GM21447 (cell line): ENCODE measurements at regions not wholly inside any gene's neighbourhood (a gene's known extent, or its start where the extent isn't known, plus 50 kb on each side); places are given as distances from the start of the nearest gene placed in this dataset.

Experiments used
- ATAC-seq: cut with Tn5 transposase; IDR thresholded peaks from one replicate; pipeline ENCODE4 v1.9.1; 2021; ENCODE audit not compliant: unreplicated experiment

DNA sequence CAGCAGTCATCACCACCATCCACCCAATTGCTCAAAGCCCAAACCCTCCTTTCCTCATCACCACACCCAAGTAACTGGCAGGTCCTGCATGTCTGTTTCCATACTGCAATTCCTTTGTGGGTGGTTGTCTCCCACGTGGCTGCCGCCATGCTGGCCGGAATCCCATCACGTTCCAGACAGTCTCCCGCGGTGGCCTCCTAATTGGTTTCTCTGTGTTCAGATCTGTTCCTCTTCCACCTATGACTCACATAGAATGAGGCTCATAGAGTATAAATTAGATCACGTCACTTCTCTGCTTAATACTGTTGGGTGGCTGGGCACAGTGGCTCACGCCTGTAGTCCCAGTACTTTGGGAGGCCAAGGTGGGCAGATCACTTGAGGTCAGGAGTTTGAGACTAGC lies 813.0 kb downstream of the TYW1 start:
- ATAC-seq = no peak

DNA sequence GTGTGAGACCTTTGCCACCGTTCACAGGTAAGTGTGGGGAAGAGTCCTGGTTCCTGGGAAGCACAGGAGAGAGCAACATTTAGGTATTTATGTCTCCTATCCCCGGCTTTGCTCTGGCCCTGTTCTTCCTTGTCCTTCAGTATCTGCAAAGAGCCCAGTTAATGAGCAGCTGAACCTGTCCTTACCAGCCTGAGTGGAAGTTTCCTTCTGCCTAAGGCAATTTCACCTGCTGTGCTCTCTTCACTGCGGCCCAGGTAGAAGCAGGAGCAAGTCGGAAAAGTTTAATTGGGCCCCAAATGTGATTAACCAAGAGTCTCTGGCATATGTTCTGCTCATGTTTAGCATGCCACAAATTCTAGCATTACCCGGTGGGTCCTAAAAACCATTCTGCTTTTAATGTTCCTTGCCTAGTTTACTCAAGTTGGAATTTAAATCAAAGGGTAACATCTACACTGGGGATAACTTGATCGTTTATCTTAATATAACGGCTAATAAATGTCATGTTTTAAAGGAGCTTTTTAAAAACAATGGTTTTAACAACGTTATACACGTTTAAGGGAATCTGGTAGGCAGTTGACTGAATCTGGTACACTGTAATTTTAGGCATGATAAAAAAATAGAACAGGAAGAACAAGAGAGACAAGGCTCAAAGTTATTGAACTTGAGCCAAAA lies 817.1 kb downstream of the TYW1 start:
- ATAC-seq = no peak

DNA sequence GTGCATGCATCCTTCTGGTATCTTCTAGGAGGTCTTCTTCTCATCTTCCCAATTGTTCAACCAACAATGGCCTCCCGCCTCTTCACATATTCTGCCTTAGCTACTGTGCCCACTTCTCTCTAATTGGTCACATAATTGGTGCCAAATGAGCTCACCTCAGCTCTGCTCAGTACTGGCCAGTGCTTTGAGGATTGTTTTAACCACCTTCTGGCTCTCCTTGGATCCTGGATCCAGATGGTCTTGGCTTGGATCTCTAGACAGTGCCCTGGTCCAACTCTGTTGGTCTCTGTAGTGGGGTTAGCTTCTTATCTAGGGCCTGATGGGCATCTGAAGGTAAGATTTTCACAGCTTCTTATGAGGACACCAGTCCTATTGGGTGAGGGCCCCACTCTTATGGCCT lies 820.8 kb downstream of the TYW1 start:
- ATAC-seq = no peak

DNA sequence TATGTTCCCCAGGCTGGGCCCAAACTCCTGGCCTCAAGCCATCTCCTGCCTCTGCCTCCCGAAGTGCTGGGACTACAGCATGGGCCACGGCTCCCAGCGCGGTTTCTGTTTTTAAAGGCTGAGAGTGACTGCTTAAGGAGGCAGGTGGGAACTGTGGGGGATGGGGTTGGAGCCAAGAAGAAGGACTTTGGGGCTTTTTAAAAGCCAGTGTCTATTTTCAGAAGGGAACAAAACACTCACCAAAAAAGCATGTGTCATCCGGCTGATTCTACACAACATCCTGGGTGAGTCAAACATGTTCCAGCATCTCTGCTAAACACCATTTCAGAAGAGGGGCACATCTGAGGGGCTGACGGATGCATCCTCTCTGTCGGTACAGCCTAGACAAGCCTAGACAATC lies 824.5 kb downstream of the TYW1 start:
- no peak for ATAC-seq

DNA sequence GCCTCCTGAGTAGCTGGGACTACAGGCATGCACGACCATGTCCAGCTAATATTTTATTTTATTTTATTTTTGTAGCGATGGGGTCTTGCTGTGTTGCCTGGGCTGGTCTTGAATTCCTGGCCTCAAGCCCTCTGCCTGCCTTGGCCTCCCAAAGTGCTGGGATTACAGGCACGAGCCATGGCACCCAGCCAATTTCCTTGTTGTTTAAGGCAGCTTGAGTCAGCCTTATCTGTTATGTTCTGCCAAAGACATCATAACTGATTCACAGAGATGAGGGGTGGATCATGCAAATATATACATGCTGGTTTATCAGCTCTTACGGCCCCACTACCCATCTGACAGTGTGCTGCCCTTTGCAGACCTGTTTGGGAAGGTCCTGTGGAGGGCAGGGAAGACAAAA lies 826.7 kb downstream of the TYW1 start:
- no peak for ATAC-seq

DNA sequence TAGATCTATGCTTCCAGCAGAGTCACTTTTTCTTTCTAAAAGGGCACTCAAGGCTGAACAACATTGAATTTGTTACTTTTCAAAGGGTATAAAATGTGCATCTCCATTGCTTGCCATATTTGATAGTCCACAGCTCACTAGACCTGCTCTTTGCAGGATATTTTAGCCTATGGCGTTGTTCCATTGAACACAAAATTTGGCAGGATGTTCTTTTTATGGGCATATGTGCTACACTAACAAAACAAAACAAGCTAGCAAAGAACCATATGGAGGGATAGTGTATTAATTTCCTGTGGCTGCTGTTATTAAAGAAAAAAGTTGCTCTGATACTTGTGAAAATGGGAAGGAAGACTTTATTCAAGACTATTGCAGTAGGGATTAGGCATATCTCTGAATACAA lies 828.7 kb downstream of the TYW1 start:
- no peak for ATAC-seq

DNA sequence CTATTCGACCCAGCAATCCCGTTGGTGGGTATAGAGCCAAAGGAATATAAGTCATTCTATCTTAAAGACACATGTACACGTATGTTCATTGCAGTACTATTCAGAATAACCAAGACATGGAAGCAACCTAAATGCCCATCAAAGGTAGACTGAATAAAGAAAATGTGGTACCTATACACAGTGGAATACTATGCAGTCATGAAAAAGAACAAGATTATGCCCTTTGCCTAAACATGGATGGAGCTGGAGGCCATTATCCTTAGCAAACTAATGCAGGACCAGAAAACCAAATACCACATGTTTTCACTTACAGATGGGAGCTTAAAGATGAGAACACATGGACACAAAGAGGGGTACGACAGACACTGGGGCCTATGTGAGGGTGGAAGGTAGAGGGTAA lies 845.3 kb downstream of the TYW1 start:
- ATAC-seq = no peak

DNA sequence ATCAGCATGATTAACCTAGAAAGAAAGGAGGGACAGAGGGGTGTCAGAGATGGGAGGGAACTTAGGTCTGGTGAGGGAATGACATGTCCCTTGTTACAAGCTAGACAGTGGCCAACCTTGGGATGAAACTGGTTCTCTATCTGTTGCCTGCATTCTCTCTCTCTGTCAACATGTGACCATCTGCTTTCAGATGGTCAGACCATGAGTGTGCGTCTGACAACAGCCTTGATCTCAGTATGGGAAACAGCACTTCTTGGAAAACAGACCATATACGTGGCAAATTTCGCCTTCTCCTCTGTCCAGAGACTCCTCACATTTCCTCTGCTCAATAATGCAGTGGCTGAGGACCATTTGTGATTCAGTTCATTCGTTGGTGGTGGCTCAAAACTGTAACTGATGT lies 845.9 kb downstream of the TYW1 start:
- ATAC-seq = no peak

DNA sequence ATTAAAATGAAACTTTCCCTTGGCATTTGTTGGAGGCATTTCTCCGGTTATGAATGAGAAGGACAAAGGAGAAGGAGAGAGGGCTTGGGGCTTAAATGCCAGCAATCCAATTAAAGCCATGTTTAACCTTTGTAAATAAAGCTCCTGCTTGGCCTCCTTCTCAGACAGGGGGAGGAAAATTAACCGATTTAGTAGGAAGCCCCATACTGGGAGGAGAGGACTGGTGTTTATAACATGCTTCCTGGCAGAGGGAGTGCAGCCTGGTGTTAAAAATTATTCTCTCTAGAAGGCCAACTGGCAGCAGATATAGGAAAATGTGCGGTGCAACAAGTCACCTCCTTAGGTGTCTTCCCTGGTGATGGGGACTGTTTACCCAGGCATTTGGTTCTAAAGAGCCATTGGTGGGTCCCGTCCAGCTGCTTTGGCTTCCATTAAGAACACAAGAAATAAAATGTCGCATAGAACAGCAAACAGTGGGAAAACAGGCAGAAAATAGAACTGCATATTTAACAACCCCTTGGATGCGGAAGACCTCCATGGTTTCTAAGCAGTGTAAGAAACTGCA lies 846.5 kb downstream of the TYW1 start:
- ATAC-seq = no peak

DNA sequence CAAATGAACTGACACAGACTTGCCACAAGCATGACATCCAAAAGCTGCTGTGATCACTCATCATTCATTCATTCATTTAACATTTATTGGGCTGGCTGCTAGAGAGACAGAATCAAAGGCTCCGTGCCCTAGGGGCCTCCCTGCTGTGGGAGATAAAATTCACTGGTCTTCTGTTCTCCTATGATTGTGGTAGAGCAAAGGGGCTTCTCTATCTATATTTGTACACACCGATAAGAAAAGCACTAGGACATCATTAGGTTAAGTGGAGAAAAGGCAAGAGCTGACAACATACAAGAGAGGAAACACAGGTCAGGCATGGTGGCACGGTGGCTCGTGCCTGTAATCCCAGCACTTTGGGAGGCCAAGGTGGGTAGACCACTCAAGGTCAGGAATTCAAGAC lies 847.0 kb downstream of the TYW1 start:
- ATAC-seq = no peak

DNA sequence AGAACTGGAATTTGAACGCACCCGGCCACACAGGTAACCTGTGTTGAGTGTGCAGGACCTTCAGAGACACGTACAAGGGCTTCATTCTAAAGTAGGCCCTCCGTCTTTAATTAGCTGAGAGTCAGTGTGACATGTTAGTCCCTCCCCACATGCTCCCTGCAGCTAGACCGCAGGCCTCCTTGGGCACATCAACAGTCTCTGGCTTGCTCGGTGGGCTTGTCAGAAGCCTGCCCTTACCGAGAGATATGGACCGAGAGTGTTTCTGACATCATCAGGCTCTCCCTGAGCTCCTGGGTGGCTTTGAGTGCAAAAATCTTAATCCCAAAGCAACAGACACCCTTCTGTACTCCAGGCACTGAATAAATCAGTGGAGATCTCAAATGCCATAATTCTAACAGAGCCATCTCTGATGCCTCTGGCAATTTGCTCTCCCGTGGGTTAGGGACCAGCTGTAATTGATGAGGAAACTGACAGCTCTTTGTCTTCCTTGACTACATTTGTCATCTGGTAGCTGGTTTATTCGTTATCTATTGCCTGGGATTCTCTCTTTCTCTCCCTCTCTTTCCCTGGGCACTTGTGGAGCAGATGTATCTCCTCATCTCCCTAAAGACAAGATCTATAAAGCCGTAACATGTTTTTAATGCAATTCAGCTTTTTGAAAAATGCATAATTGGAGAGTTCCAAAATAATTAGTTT lies 850.6 kb downstream of the TYW1 start:
- ATAC-seq = no peak

DNA sequence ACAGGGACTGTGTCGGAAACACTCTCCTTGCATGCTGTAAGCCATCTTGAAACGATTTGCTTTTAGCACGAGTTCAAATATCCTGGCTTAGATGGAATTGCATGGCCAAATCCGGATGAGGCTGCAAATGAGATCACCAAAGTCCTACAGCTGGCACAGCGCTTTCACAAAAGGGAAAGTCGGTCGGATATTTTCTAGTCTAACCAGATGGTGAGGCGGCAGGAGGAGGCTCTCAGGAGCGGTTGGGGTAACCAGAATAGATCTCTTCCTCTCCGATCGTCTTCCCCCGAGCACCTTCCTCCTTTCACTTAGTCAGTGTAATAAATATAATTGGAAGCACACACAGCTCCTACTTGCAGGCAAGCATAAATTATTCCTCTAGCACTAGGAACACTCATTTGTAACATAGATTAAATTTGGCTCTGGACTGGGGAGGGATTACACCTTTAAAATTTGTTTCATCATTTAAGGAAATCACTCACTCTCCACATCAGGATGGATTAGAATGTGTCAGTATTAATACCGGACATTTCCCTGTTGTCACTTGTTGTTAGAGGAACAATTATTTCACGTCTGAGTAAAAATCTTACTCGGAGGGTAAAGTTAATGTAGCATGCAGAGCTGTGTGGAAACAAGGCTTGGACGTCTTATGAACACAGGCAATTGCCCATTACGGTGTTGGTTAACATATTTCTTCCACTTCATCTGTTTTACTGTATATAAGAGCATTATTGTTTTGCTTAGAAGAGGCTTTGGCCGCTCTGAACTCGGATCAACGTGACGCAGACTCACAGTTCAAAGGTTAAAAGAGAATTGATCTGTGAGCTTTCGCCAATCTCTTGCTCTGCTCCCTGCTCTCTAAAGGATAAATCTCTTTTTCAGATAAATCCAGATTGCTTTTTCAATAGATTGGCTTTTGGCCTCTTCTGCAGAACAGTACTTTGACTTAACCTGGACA lies 857.9 kb downstream of the TYW1 start:
- ATAC-seq = no peak

DNA sequence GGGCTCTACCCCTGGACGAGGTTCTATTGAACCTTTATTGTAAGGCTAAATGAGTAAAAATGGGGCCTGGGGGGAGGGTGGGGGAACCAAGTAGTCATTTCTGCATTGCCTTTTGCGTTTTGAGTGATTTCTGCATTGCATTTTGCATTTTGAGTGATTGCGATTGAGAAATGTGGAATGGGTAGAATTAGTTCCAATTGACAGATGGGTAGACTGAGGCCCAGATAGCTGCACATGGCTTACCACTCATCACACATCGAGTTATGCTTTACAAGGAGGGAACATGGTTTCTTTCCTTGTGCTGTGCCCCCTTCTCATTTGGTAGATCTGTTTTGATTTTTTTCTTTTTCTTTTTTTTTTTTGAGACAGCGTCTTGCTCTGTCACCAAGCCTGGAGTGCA lies 858.7 kb downstream of the TYW1 start:
- ATAC-seq = no peak

DNA sequence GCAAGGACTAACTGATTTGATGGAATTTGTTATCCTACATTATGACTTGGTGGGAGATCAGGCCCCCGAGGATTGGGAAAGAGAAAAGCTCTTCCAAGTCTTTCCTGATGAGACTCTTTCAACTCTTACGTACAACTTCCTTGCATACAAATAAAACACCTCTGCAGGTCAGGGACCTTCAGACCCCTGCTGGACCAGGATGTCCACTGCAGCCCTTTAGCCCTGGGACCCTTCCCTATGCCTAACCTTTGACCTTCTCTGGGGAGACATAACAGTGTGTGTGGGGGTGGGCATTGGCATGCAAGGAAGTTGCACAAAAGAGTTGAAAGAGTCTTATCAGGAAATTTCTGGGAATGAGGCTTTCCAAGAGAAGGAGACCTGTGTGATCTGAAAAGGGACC lies 859.4 kb downstream of the TYW1 start:
- no peak for ATAC-seq

DNA sequence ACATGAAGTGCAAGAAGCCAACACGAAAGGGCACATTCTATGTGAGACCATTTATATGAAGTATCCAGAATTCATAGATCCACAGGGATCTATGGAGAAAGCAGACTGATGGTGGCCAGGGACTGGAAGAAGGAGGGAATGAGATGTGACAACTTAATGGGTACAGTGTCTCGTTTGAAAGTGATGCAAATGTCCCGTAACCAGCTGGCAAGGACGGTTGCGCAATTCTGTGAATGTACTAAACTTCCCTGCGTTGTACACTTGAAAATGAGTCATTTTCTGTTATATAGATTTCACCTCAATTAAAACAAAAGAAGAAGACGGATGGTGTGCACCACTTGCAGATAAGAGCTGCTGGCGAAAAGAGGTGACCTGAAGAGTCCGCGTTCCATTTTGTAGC lies 861.1 kb downstream of the TYW1 start:
- ATAC-seq = no peak

DNA sequence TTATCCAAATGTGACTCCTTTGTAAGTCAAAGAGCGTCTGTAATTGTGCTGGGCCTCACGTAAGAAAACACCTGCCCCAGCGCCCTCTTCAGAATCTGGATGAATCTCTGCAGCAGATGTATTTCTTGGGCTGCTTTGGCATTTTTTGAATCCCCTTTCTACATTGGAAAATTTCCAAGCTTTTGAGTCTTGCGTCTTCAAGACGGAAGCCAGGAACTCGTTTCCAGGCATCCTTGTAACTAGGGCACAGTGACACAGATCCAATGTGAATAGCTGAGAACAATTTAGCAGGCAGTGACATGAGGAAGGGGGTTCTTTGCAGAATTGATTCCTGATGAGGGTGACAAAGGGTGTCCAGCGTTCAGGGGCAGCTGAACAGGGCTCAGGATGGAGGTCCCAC lies 862.3 kb downstream of the TYW1 start:
- no peak for ATAC-seq

DNA sequence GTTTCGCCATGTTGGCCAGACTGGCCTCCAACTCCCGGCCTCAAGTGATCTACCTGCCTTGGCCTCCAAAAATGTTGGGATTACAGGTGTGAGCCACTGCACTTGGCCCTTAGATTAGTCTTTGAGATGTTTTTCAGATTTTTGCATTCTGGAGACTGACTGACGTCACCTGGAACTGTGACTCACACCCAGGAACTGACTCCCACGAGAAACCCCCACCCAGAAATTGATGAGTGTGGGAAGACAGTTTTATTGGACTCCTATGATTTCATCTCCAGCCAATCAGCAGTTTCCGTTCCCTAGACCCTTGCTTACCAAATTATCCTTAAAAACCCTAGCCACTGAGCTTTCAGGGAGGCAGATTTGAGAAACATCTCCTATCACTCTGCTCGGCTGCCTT lies 867.3 kb downstream of the TYW1 start:
- no peak for ATAC-seq

DNA sequence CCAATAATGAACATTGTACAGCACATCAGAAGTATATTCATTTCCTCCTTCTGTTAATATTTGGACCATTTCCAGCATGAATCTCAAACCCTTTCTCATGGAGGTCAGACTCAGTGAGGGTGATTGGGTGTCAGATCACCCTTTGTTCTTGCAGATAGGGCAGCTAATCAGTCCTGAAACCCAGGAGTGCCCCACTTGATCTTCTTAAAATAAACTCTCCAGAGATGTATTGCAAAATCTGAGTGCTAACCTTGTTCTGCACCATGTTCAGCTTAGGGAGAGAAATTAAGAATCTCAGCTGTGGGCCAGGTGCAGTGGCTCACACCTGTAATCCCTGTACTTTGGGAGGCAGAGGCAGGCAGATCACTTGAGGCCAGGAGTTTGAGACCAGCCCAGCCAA lies 869.4 kb downstream of the TYW1 start:
- no peak for ATAC-seq

DNA sequence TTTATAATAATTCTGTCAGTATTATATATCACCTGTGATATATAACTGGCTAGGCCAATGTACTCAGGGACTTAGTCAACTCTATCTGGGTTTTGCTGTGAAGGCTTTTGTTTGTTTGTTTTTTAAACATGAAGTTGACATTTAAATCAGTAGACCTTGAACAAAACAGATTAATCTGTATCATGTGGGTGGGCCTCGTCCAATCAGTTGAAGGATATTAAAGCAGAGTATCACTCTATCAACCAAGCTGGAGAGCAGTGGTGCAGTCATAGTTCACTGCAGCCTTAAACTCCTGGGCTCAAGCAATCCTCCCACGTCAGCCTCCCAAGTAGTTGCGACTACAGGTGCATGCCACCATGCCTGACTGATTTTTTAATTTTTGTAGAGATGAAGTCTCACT lies 870.2 kb downstream of the TYW1 start:
- no peak for ATAC-seq

DNA sequence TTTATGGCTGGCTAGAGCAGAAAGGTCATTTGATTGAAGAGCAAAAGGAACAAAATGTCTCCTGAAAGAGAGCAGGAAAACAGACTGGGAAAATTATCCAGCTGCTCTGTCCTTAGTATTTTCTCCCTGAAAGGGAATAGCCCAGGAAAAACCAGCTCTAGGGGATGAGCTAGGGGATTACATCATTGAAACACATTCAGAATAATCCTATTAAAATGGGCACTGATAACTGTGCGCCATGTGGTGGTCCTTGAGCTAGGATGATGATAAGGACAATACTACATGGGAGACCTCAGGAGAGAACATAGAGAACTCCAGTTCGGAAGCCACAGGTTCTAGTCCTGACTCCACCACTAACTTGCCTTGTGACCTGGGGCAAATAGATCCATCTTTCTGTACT lies 873.8 kb downstream of the TYW1 start:
- no peak for ATAC-seq

DNA sequence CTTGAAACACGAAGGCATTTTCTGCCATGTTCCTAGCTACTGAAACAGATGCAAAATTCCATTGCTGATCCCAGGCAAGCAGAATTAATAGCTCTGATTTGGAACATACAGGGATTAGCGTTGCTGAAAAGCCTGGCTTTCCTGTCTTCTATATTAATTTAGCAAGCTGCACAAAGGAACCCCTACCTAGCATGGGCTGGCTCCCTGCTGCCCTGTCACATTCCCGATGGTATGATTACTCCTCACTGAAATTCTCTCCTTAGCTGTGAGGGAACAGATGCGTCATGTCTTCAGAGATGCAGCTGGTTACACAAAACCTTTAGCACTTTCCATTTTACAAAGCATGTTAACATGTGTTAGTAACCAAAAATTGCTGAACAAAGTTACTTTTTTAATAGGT lies 878.9 kb downstream of the TYW1 start:
- no peak for ATAC-seq

DNA sequence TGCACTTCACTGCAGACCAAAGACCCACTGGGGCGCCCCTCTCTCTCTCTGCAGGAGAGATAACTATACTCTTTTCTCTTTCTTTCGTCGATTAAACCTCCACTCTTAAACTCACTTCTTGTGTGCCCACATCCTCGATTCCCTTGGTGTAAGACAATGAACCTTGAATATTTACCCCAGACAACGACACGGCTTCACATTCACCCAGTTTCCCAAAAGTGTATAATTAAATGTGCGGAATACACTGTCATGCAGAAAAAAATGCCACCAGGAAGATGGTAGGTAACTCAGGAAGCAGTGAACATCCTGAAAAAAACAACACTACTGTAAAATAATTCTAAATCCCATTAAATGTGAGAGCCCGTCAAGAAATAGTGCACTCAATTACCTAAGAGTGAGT lies 882.2 kb downstream of the TYW1 start:
- no peak for ATAC-seq
